H54 (cell line): ENCODE measurements at regions not wholly inside any gene's neighbourhood (a gene's known extent, or its start where the extent isn't known, plus 50 kb on each side); places are given as distances from the start of the nearest gene placed in this dataset.

ENCODE experiments used
- DNase-seq: peaks from one replicate; pipeline ENCODE4 v3.0.0; 2011; ENCODE audit warnings: low spot score, mixed read lengths; ENCODE audit not compliant: insufficient read length
- FAIRE-seq: peaks from 3 replicates; lab custom pipeline; 2011; peaks lifted over from hg19 to GRCh38; lab: Jason Lieb, UNC
- POLR2A ChIP-seq: IDR thresholded peaks from 2 replicates; pipeline ENCODE4 v1.6.1; 2011; ENCODE audit warnings: low read depth, mild to moderate bottlenecking, low read length

GRCh38 chr21:16678429-16679160 is 834.2 kb upstream of the CXADR start:
- FAIRE-seq (no peak), DNase-seq (no peak)
- TF ChIP-seq POLR2A: no peak

GRCh38 chr21:16695074-16695473 is 817.8 kb upstream of the CXADR start:
- FAIRE-seq (no peak), DNase-seq (no peak)
- no peak for TF ChIP-seq POLR2A

DNA sequence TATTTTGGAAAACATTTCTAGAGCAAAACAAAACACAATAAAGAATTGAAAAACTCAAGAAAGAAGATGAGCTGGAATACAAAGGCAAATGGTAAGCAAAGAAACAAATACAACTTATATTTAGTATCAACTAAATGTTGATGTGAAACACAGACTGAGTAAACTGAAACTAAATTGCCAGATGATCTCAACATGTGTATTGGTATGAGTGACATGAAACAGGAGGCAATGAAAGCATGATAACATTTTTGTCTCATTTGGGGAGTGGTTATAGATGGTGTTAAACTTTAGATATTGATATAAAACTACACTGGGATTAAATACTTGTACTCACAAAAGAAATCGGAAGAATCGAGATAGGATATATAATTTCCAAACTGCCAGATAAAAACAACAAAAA is 805.6 kb upstream of the CXADR start:
- DNase-seq (no peak), FAIRE-seq (no peak)
- TF ChIP-seq POLR2A: no peak

GRCh38 chr21:16708101-16708835 is 804.6 kb upstream of the CXADR start:
- DNase-seq (no peak), FAIRE-seq (peak; percentile 87)
- TF ChIP-seq POLR2A: no peak

DNA sequence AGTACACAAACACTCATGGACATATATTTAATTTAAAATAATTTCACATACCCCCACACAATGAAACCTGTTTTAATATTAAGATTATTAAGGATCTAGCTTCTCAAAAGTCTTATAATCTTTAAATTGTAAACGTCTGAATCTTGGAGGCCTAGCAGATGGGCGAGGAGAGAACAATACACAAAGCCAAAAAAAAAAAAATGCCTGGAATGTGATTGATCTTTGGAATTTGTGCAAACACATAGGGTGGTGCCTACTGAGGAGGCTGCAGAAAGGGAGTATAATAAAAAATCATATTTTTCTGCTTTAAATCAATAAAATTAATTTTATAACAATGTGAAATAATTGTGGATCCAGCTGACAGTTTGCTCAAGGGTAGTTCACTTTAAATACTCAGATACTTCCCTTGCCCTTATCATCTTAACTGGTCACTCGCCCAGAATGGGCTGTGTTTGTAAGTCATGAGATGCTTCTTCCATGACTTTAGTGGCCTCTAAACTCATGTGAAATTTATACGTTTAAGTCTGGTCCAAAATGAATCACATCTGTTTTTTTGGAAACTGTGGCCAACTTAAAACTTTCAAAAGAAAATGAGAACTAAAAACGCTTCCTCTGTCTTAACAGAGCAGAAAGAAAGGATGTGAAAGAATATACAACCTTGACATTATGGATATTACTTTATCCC is 802.8 kb upstream of the CXADR start:
- FAIRE-seq: no peak
- no peak for TF ChIP-seq POLR2A
- no peak for DNase-seq

- DNase-seq (no peak), FAIRE-seq (no peak)
- no peak for TF ChIP-seq POLR2A
Measured at GRCh38 chr21:16711757-16712156, 801.1 kb upstream of the CXADR start.

DNA sequence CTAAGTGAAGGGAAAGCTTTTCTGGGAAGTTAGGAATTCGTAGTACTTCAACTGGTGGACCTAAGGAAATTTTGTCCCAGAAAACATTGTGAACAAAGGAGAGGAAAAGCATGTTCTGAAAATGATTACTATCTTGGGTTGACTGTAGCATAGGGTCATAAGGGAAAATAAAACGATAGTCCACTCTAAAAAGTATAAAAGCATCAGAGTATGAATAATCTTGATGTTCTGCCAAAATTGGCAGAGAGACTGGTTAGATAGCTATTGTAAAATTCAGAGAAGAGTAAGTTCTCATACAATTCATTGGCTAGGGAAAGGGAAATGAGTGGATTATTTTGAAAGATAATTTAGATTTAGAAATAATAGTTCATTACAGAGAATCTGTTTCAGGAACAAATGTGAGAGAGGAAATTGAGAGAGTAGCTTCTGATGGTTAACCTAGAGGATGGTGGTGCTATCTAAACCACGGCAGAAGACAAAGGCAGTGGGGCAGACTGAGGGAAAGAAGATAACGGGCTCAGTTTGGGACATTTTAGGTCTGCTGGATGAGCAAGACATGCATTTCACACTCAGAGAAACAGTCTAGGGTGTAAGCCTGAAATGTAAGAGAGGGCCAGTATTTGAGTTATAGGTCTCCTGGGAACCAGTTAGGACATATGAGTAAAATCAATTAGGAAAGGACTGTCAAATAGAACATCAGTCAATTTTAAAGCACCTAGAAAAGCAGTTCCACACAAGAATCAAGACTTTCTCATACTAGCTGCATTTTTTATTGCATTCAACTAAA is 799.3 kb upstream of the CXADR start:
- DNase-seq: no peak
- FAIRE-seq: no peak
- TF ChIP-seq POLR2A: no peak

DNA sequence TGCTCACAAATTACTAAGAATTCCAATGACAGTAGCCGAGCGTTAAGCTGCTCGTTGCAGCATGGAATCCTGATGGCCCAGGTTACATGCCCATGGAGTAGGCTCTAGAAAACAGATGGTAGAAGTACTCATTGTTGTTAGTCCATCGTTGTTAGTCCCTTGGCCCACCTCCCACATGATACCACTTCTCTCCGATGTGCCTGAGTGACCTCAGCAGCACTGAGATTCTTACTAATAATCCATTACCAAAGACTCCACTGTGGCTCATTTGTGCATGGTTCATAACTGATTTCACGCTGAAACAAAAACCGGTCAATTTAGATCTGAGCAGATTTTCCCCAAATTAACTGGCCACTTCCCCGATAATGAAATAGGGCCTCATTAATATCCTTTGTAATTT is 772.3 kb upstream of the CXADR start:
- no peak for TF ChIP-seq POLR2A
- DNase-seq (no peak), FAIRE-seq (no peak)

DNA sequence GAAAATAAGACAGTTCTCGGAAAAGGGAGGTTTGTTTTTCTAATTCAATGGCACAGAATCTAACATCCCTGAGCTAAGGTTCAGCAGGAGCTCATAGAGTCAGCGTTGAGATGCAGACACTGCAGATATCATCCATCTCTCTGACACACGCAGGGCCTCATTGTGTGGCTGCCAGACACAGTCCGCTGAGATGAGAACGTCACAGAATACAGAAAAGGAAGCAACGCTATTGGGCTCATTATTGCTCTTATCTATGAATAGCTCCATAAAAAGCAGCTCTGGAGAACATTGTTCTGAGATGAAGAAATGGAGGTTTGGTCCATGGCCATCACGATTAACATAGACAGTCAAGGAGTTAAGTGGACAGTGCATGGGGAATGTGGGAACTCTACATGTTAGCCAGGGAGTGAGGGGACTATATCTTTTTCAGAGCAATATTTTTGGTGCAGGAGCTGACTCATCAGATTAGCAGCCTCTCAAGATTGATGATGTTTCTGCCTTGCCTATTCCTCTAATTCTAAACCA is 771.6 kb upstream of the CXADR start:
- no peak for FAIRE-seq
- no peak for TF ChIP-seq POLR2A
- DNase-seq: no peak

DNA sequence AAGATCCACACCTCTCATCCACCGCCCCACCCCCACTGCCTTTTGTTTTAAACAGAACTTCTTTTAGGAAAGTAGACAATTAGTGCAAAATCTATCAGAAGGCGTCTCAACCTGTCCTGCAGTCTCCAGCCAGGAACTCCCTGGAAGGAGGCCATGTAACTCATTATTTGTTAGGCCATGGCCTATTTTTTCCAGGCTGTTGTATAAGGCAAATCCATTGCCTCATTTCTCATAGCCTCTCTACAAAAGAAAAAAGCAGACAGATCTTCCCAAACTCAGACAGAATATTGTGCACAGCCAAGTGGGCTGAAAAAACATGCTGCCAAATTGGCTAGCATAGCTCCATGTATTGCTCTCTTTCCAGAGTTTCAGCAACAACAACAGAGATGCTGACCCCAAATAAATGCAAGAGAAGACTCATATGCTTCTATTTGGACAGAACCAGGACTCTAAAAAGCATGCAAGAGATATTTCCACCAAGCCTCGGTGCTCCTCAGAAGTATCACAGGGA is 770.7 kb upstream of the CXADR start:
- FAIRE-seq: no peak
- TF ChIP-seq POLR2A: no peak
- no peak for DNase-seq

GRCh38 chr21:16742741-16743140 is 770.1 kb upstream of the CXADR start:
- DNase-seq (no peak), FAIRE-seq (no peak)
- no peak for TF ChIP-seq POLR2A

DNA sequence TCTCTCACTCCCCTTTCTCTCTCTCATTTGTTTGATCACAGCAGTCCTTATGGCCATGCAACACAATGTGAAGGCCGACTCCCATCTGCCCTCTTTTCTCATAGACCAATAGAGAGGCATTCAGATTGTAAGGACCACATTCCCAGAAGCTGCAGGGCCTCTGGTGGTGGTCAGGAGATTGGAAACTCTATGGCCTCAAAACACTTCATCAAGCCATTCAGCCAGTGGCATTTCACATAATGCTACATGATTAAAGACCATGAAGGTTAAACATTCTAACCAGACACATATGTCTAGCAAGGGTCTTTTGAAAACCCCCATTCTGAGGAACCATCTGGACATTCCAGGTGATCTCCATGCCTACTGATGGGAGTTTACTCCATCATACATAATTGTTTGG is 769.5 kb upstream of the CXADR start:
- DNase-seq: no peak
- TF ChIP-seq POLR2A: no peak
- FAIRE-seq: no peak

DNA sequence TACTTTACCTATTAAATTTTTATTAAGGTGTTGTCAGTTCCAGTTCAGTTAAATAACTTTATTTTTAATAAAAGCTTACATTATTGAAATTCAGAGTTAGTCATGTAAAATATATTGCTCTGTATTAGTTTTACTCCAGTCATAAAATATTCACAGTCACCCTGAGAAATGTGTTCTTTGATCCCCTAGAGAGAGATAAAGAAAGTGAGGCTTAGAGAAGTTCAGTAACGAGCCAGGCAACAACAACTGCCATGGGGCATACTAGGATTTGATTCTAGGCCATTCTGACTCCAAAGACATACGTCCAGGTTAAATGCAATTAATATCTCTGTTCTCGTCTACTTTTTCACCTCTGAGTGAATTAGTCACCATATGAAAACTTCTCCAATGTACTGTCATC is 761.9 kb upstream of the CXADR start:
- no peak for FAIRE-seq
- TF ChIP-seq POLR2A: no peak
- no peak for DNase-seq
